Pons (tissue), 1 donor: ENCODE measurements at regions not wholly inside any gene's neighbourhood (a gene's known extent, or its start where the extent isn't known, plus 50 kb on each side); places are given as distances from the start of the nearest gene placed in this dataset.
A peak's percentile ranks its signal among the peaks of the same experiment; 100 is the strongest.
"Not testable (repeated sequence)": the region's sequence is repeated elsewhere in the genome, so short reads cannot be mapped to it uniquely, and the experiment has no call there.

Experiments used
- DNase-seq: peaks from one replicate; pipeline ENCODE4 v3.0.0-alpha.2; 2016; ENCODE audit warnings: low spot score

DNA sequence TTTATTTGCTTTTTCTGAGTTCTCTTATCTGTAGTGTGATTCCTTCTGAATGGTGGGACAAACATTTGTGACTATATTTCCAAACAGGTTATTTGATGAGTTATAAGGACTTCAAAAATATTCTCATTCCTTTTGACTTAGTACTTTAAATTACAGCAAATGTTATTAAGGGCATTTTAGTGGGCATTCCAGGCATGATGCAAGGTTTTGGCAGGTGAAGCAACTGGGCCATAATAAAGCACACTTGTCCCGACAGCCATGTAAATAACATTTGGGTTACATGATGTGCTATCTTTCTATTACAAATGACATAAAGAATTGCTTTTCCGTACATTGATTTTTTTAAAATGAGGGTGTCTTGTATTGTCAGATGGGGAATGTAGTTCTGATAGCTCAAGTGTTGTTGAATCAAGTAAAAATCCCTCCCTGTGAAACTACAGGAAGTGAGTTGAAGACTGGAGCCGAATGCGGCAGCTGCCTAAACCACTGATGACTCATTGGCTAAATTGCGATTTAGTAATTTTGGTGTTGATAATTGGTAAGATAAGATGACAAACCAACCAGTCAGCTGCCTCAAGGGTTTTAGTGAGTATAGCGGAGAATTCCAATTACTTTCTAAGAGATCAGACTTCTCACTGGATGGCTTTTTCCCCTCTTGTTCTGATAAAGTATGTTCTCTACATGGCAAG, 231.3 kb upstream of the NPY start:
- no peak for DNase-seq

DNA sequence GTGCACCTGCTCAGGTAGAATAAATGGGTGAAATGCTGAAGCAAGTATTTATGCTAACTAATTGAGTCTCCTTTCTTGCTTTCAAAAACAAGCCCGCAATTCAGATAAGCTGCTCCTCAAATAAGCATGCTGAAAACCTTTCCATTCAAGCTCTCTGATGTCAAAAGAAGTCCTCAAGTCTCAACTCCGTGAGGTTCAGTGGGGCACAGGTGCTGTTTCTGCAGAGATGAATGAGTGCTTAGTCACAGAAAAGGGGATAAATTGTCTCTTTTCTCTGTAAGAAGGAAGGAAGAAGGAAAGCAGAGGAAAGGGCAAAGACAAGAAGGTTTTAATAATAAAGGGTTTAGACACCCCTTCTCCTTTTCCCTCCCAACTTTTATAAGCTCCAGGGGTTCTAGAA, 229.8 kb upstream of the NPY start:
- DNase-seq: no peak

DNA sequence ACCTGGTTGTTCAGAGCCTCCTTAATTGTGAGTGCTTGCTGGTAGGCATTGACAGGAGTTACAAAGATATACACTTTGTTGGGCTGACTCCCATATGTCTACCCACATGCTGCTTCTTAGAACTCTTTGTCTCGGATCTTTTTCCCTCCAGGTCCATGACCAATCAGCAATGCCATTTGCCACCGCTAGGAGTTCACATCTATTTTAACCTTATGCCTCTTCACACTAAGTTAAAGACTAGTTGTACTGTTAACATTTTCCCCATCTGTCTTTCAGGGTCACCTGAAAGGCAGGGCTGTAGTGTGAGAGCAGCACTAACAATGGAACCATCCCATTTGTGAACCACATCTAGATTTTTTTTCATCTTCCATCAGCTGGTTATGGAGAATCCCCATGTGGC, 226.7 kb upstream of the NPY start:
- no peak for DNase-seq

DNA sequence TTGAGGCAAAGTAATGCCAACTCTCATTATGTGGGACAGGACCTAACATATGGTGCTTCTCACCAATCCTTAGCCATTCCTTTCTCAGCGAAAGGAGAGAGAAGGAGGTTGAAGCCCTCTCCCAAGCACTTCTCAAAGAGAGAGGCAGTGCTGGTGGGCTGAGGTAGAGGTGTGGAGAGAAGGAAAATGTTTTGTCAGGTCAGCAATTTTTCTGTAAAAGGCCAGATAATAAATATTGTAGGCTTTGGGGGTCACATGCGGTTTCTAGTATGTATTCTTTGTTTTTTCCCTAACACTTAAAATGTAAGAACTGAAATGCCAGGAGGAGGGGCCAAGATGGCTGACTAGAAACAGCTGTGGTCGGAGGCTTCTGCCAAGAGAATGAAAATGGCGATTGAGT, 225.0 kb upstream of the NPY start:
- DNase-seq: no peak

DNA sequence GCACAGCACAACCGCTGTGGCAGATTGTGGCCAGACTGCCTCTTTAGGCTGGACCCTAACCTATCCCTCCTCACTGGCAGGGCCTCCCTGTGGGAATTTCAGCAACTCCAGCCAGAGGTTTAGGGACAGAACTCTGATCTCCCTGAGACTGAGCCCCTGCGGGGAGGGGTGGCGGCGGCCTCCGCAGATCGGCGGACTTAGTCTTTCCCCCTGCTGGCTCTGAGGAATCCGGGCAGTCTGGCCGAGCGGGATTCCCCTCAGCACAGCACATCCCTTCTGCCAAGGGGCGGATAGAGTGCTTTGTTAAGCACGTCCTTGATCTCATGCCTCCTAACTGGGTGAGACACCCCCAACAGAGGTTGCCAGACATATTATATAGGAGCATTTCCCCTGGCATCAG, 224.2 kb upstream of the NPY start:
- DNase-seq: no peak

DNA sequence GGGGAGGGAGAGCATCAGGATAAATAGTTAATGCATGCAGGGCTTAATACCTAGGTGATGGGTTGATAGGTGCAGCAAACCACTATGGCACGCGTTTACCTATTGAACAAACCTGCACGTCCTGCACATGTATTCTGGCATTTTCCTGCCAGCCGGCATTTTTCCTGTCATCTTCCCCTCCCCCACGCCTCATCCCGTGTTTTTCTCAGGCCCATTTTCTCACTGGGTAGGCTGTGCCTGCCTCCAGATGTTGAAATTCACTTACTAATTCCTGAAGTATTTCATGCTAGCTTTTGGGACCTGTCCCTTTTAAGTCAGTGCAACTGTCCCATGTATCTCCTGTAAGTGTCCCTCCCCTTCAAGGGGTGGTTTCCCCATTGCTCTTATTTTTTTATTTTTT, 220.3 kb upstream of the NPY start:
- DNase-seq: no peak

DNA sequence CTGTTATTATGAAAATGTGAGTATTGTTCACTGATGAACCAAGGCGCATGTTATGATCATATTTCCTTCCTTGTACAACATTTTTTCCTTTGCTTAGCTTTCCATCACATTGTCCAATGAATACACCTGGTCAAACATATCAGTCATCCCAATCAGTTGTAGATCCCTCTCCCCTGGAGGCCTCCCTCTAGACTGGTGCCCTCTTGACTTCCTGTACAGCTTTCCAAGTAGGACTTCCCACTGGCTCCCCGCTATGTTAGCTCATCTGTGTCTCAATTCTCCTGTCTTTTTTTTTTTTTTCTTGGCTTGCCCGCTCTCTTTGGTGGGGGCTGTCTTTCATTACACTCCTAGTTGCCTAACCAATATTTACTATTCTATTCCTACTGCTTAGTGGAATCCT, 214.2 kb upstream of the NPY start:
- DNase-seq: no peak

DNA sequence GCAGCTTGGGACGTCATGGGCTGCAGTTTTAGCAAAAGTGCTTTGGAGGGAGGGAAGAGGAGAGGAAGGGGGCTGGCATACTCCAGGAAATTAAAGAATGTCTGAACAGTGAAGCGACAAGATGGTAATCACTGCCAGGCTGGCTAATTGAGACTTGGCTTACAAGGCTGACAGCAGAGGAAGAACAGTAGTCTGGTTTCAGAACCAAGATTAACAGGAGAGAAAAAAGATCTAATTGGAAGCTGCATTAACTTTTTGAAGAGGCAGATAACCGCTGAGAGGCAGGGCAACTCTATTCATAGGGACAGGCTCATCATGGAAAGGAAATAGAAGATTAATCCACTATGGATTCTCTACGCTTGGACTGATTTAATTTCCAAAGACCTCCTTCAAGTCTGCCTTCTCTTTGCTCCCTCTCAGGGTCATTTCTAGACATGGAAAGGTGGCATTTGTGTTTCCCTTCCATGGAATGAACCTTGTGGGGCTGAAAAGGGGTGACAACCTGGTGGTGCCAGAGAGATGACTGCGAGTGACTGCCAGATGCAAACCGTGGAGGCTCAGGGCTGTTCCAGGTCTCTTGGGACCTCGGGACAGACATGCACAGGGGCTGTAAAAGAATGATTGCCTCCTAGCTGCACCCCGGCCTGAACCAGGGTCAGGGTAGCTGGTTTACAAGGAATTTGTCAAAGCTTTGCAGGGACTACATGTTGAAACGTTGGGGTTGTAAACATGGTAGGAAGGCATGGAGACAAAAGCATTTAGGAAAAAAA, 210.2 kb upstream of the NPY start:
- DNase-seq: no peak

DNA sequence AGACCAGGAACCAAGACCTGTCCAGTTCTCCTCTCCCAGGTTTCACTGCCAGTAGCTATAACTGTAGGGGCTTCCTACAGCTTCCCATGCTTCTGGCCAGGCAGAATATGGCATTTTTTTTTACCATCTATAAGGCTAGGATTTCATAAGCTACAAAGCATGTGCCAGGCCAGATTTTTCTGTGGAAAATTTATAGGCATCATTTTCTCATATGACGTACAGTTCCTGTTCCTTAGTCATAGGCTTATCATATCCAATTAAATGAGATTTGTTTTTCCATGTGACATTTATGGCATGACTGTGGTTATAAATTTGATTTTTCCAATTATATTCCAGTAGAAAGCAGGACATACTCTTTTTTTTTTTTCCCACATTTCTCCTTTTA, 208.6 kb upstream of the NPY start:
- no peak for DNase-seq

DNA sequence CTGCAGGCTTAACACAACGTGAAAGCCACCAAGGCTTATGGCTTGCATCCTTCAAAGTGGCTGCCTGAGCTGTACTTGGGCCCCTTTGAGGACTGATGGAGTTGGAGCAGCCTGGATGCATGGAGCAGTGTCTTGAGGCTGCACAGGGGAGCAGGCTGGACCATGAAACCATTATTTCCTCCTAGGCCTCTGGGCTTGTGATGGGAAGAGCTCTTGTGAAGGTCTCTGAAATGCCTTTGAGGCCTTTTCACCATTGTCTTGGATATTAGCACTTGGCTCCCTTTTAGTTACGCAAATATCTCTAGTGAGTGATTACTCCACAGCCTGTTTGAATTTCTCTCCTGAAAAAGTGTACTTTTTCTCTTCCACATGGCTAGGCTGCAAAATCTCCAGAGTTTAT, 201.2 kb upstream of the NPY start:
- no peak for DNase-seq

DNA sequence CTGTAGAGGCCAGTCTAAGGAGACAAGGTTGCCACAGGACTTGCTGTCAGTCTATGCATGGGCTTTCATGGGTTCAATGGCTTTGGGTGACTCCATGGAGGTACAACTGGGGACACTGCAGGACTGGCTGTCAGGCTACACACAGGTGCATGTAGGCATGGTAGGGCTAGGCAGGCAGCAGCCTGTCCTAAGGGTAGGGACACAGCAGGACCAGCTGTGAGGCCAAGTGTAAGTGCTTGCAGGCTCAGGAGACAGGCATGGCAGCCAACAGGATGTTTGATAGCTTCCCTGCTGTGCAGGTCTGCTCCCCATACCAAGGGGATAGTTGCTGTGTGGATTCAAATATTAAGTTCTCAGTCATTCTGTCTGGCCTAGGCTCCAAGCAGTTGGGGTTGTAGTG, 181.0 kb upstream of the NPY start:
- DNase-seq: no peak

DNA sequence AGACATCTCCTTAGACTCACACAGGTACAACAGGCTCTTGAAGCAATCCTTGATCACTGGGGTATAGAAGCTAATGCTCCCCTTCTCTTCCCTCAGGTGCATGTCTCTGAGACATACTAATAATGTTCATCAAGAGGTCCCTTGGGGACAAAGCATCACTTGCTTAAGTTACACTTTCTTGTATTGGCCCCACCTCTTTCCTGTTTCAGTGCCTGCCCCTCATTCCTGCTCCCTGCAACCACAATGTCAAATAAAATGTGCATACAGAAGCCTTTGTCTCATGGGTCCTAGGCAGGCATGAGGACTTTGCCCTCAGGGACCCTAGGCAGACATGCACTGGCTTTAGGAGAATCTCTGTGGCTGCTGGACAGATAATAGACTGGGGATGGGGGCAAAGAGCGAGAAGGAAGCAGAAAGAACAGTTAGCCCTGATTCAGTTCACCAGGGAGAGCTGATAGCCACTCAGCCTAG, 175.0 kb upstream of the NPY start:
- DNase-seq: no peak

DNA sequence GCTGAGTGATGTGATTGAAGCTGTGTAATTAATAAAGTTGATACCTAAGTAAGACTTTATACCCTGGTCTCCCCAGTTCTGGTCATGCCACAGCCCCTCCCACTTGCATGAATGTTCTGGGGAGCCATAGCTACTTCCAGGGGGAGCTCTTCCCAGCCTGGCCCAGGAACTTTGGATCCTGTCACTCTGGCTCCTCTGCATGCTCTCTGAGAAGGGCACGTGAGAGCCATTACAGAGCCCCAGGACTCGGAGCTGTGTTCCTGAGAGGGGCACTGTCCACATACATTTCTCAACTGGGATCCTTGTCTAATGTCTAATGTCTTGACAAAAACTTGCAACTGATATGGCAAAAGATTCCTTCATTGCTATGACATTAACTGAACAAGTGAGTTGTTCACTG, 173.9 kb upstream of the NPY start:
- DNase-seq: no peak

DNA sequence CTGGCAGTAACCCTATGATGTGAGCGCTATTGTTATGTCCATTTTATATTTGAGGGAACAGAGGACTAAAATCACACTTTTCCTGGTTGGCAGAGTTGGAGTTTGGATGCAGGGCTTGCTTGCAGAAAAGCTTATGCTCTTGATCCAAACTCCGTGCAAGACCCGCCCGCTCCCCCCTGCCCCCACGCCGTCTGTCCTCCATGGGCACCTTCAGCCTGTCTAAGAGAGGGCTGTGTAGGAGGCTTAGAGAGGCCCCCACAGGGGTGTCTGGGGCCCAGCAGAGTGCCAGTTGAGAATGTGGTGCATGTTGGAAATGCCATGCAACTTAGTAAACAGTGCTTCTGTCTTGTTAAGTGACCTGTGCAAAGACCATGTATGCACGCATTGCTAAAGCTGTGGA, 170.5 kb upstream of the NPY start:
- no peak for DNase-seq

DNA sequence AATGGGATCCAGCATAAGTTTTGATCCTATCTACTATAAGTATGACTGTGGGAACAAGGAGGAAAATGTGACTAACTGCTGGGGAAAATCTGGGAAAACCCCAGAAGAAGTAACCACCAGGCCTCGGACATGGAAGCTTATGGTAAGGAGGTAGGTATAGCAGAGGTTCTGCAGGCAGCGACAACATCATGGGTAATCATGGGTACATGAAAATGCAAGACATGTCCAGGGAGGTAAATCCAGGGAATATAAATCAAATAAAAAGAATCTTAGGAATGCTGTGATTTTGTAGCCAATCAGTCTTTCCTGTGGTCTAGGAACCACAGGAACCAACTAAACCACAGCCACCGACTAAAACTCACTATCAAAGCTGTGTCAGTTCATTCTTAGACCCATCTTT, 168.3 kb upstream of the NPY start:
- no peak for DNase-seq

DNA sequence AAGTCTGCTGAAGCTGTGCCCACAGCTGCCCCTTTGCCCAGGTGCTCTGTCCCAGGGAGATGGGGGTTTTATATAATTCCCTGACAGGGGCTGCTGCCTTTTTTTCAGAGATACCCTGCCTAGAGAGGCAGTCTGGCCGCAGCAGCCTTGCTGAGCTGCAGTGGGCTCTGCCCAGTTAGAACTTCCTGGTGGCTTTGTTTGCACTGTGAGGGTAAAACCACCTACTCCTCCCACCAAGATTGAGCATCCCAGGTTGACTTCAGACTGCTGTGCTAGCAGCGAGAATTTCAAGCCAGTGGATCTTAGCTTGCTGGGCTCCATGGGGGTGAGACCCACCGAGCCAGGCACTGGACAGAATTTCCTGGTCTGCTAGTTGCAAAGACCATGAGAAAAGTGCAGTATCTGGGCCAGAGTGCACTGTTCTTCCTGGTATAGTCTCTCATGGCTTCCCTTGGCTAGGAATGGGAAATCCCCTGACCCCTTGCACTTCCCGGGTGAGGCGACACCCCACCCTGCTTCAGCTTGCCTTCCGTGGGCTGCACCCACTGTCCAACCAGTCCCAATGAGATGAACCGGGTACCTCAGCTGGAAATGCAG, 166.0 kb upstream of the NPY start:
- not testable (repeated sequence) for DNase-seq

DNA sequence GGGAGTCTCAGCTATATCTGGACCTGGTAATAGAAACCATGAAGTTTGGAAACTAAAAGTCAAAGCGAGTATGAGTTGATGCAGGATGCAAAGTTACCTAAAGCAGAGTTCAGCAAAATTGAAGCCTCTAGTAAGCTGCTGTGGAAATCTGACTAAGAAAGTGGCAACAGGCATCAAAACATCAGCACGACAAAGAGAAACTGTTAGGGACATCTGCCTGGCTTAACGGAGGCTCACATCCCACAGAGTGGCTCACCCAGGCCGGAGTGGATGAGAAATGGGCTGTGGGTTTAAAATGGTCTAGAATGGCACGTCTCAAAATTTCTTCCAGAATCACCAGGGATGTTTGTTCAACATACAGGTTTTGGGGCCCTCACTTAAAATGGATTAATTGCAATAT, 164.1 kb upstream of the NPY start:
- DNase-seq: no peak

DNA sequence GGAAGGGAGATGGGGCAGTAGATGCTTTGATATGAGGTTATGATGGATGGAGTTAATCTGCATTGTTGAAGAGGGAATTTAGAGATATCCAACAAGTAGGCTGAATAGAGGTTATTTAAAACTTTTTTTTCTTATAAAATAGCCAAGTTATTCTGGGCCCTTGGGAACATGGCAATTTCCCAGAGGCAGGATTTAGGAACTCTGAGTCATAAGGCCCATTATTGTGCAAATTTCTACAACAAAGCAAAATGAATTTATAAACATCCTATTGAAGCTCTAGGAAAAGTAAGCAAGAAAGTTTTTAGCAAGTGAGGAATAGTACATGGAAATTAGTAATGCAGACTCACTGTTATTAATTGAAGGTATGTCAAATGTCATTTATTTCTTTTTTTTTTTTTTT, 160.9 kb upstream of the NPY start:
- DNase-seq: no peak

DNA sequence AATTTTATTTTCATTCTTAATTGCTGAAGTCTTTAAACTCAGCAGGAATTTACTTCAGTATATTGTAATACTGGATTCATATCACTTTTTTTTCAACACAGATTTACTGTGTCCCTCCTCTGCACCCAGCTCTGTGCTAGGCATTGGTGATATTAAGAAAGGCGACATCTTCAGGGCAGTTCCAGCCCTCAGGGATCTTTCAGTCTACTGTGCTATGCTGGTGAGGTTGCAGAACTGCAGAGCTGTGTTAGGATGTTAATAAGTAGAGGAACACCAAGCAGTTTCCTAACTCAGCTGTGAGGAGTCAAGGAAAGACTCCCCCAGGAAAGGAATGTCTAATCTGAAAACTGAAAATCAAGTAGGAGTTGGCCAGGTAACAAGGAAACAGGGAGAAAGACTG, 158.2 kb upstream of the NPY start:
- DNase-seq: no peak

DNA sequence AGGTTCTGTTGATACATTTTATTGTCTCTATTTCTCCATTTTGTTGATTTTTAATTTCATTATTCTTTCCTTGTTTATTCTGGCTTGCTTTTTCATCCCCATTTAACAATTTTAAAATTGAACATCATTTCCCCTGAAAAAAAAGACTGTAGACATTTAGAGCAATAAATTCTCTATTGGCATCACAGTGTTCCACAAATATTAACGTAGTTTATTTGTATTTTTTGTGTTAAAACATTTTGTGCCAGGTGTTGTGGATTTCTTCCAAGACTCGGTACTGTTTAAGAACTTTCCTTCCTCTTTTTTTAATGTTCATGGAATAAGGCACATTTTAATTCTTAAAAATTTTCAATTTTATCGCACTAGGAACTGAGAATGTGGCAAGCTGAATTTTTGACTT, 156.1 kb upstream of the NPY start:
- no peak for DNase-seq

DNA sequence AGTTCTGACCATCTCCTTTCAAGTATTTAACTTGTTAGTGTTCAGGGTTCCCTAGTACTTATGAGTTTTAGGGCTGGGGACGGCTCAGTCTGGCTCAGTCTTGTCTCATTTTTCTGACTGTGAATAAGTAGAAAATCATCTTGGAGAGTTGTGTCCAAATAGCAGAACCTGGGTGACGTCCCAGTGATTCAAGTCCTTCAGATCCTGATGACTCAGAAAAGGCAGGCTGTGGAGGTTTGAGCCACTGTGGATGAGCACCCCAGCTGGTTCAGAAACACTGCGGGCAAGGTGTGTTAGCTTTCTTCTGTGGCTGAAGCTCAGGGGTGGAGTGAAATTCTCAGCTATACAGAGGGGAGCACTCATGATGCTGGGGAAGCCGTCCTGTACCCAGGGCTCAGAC, 154.4 kb upstream of the NPY start:
- DNase-seq: peak; percentile 5

DNA sequence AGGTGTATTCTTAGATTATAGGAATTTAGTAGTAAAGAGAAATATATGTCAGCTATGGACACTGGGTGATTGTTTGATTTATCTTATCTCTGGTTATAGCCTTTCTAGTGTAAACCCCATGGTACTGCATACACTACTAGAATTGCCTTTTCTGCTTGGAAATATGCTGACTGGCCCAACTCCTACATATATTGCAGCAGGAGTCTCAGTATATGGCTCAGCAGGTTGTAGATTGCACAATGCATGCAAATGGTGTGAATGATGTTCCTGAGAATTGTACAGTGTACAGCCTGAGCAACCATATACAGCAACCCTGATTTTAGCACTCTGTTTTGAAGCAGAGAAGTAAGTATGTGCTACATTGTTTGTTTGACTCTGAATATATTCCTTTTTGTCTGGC, 153.4 kb upstream of the NPY start:
- DNase-seq: no peak

DNA sequence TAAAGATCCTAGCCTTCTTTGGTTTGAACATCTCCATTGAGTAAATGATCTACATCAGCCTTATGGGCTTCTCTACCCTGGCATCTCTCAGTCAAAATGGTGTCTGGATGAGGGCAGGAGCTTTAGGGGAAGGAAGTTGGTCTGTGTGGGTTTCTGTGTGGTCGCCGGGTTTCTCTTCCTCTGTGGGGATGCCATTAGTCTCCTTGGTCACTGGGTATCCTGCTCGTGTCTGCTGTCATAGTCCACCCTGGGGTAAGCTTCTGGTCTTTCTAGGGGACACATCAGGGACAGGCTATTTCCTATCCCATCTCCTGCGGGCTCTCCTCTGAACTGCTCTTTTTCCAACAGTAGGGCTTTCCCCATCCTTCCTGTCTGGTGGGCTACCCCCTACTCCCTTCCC, 150.3 kb upstream of the NPY start:
- no peak for DNase-seq

DNA sequence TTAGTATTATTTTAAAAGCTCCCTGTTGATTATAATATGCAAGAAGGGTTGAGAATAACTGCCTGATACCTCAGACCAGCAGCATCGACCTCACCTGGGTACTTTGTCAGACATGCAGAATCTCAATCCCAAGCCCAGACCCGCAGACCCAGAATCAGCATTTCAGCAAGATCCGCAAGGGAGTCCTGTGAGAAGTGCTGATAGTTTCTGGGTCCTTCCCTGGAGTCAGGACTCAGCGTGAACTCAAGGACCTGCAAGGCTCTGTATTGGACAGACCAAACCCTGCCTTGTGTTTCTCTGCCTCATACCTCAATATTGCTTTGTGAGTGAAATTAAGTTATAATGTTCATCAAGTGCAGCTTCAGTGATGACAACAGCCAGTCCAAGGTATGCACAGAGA, 149.5 kb upstream of the NPY start:
- no peak for DNase-seq
